ENCODE measurements at regions not wholly inside any gene's neighbourhood (a gene's known extent, or its start where the extent isn't known, plus 50 kb on each side); places are given as distances from the start of the nearest gene placed in this dataset.
"Not testable (repeated sequence)": the region's sequence is repeated elsewhere in the genome, so short reads cannot be mapped to it uniquely, and the experiment has no call there.

DNA sequence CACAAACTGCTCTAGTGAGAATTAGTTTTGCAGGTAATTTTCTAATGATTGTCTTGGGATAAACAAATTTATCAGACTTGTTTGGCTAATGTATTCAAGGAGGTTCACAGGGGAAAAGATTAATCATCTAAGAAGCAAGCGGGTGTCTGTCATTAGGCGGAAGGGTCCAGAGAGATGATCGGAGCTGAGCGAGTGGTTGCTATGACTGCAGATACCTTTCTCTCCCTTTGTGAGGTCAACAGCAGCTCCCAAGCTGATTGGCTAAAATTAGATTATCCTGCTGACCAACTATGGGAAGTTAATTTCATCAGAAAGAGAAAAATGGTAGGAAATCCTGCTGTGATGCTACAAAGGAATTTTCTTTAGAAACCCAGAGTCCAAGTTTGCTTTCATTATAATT, 276.0 kb downstream of the SOX2 start:
- no peak for DNase-seq (ENCODE audit: low spot score)

DNA sequence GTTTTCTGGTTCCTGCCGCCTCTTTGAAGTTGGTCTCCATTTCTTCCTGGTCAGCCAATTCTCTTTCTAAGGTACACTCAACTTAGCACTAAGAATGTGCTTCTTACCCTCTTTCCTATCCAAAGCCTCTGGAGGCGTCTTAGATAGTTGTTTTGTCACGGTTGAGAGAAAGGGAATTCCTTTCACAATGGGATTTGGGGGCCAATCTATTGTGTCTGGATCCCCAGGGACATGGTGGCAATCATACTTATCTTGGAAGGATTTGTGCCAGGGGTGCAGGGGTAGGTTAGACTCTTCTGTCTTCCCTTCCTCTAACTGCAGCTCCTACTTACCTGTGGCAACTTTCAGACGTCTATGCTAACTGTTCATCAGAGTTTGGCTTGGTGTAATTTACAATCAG, 287.1 kb downstream of the SOX2 start:
- DNase-seq (ENCODE audit: low spot score) = no peak

DNA sequence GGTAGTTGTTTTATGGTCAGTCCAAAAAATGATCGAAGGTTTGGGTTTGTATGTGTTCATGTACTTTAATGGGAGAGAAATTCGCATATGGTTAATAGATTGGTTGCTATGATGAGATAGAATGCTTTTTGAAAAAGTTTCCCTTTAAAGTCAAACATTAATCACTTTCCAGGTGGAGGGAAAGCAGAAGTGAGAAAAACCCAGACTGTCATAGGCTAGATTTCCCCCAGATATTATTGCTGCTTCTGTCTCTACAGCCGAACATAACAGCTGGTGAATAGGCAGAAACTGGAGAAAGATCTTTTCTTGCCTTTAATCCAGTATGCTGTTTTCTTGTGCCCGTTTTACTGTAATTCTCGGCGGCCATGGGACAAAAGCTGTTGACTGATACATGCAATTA, 287.6 kb downstream of the SOX2 start:
- DNase-seq (ENCODE audit: low spot score) = no peak

DNA sequence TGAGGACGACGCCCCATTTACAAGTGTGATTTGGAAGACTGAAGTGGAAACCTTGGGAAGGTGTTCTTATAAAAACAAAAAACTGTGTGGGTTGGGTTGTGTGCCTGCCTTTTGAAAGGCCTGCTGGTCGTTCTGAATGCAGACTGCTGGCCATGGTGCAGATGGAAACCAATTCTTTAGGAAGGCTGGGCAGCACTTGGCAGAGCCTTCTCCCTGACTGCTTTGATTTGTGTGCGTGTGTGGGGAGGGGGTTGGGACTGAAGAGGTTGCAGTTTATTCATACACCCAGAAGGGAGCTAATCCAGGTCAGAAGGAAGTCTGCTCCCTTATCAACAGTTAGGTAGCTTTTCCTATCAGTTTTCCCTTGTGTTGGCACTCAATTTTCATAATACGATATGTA, 288.7 kb downstream of the SOX2 start:
- no peak for DNase-seq (ENCODE audit: low spot score)

DNA sequence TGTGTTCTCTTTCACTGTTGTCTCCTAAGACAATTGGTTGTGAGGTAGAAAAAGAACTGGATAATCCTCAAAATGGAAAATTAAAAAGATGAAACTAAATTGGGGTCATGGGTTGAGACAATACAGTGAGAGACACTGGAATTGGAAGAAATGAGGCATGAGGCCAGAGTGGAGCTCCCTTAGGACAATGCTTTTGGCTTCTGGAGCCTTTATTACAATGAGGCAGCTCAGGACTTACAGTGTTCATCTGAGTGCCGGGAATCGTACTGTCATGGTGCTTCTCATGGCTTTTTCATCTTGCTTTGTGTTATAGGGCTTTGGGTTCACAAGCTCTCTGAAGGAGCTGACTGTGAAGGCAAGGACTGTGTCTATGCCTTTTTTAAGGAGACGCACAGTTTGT, 293.5 kb downstream of the SOX2 start:
- no peak for DNase-seq (ENCODE audit: low spot score)

DNA sequence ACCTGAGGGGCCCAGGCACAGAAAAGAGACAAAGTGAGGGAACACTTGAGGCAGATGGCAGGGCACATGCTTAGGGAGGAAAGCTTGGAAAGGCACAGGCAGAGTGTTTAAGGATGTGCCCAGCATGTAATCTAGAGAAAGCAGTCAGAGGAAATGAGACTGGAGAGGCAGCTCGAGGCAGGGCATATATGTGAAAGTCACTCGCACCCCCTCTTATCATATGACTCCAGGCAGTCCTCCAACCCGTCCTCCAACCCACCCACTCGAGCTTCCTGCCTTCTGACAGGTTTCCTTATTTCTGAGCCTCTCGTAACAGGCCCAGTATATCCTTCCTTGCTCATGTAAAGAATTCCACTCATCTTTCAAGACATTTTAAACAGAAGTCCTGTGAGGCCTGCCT, 294.0 kb downstream of the SOX2 start:
- DNase-seq (ENCODE audit: low spot score) = no peak

DNA sequence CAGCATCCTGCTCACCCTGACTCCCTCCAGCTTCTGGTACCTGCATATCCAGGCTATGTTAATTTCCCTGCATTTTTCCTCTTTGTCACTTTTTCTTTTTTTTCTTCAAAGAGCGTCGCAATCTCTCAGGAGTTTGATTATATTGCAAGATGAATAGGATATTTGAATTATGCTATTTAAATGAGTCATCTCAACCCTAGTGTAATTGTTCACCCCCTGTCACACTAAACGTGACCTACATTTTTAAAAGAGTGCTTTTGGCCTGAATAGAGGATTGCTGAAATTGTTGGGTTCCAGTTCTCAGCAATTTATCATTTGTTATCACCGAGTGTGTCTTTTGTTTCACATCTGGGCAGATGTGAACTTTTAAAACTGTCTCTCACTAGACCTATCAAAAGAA, 294.7 kb downstream of the SOX2 start:
- no peak for DNase-seq (ENCODE audit: low spot score)

DNA sequence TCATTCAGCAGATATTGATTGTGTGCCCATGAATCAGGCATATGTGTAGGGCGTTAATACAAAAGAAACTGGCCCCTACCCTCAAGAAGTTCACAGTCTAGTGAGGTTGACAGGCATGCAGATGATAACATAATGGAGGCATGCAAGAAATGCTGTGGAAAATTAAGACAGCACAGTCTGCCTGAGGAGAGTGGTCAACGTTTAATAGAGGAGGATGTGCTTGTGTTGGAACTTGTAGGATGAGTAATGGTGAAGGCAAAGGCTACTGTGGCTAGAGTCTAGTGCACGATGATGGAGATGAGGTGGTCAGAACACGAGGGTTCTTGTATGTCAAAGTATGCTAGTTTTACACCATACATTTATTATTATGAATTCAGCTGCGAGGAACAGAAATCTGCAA, 295.7 kb downstream of the SOX2 start:
- no peak for DNase-seq (ENCODE audit: low spot score)

DNA sequence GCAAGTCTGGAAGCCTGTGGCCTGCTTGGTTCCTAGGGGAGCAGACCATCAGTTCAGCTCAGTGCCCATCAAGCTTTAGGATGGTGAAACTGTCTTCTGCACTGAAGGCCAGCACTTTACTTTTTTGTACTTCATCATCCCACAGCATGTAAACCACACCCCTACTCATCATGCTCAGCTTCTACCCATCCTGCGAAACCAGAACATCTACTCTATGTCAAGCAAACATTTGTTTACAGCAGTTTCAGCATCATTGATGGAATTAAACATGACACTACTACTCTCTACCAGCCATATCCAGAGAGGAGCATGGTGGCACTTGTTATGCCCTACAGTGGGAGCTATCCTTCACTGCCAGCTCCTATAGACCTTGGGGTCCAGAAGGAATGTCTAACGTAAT, 306.6 kb downstream of the SOX2 start:
- no peak for DNase-seq (ENCODE audit: low spot score)

DNA sequence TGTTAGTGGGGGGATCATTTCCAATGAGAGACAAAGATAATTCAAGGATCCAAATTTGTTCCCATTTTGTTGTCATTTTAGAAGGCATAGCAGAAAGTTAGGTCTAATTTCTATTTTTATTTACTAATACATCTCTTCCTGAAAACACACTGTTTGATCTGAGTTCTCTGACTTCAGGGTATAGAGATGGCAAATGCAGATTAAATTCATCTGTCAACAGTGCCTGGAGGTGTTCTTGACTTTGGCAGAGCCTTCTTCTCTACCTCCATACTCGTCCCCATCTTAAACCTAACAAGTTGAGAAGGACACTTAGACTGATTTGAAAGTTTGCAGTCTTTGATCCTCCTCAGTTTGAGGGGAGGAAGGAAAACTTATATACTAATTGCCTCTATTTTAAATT, 308.2 kb downstream of the SOX2 start:
- DNase-seq (ENCODE audit: low spot score) = no peak

DNA sequence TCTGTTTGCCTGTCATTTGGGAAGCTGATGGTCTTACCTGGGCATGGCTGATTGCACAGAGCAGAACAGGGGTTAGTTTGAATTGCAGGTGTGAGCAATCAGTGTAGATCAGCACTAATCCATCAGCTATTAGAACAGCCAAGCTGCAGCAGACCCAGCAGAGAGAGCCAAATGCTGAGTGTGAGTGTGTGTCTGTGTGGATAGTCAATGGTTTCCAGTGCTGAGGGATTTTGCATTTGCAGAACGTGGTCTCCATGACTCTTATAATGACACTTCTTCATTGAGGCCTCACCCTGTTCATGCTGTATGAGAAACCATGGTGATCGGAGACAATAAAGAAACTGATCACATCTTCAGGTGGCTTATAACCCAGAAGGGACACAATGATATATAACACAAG, 312.1 kb downstream of the SOX2 start:
- no peak for DNase-seq (ENCODE audit: low spot score)

DNA sequence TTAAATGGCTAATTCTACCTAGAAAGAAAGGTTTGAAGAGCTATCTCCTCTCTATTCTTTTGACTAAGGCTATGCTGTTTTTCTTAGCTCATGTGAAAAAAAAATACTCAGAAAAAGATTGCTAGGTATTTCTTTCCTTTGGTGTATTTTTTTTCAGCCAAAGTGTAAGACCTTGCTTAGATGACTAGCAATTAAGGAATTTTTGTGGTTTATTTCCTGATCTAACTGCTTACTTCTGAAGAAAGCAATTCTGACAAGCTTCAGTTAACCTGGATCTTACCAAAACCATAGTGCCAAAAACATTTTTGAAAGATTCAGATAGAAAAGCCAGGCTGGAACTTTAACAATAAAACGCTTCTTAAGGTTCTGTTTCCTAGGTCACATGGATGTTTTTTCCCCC, 315.6 kb downstream of the SOX2 start:
- no peak for DNase-seq (ENCODE audit: low spot score)

DNA sequence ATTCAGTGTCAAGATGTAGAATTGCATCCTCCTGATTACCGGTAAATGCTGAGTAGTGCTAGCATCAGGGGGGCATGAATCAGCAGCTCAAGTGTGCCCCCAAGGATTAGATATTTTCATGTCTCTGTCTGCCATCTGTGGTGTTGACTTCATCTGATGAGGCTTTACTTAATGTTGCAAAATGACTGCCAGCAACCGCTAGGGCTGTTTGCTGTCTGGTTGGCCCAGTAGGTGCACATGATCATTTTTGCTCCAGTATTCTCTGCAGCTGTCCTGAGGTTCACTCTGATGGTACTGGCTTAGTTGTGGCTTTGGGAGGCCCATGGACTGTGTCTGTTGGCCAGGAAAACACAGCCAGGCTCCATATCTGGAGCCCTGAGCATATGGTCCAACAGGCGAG, 316.4 kb downstream of the SOX2 start:
- no peak for DNase-seq (ENCODE audit: low spot score)

DNA sequence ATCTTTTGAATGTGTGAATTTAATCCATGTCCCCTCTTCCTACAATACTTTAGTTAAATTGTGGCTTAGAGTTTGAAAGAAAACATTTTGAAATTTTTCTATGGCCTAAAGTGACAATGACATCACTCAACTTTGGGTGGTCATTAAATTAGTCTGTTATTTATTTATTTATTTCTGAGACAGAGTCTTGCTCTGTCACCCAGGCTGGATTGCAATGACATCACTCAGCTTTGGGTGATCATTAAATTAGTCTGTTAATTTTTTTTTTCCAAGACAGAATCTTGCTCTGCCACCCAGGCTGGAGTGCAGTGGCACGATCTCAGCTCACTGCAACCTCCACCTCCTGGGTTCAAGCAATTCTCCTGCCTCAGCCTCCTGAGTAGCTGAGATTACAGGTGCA, 322.5 kb downstream of the SOX2 start:
- DNase-seq (ENCODE audit: low spot score) = not testable (repeated sequence)

DNA sequence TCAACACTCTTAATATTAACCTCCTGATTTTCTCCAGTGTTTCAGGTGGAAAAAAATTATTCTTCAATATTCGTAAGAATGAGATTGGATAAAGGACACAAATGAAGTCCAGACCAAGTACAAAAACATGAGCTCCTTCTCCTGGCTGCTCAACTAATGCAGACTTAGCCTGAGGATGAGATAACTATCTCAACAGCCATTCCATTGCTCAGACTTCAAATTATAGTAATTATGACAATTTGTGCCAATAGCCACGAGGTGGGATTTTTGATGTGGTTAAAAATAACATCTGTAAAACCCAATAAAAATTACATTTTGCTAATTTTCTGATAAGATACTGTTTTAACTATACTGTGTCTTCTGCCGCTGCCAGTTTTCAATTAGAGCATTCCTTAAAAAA, 323.6 kb downstream of the SOX2 start:
- DNase-seq (ENCODE audit: low spot score) = no peak

DNA sequence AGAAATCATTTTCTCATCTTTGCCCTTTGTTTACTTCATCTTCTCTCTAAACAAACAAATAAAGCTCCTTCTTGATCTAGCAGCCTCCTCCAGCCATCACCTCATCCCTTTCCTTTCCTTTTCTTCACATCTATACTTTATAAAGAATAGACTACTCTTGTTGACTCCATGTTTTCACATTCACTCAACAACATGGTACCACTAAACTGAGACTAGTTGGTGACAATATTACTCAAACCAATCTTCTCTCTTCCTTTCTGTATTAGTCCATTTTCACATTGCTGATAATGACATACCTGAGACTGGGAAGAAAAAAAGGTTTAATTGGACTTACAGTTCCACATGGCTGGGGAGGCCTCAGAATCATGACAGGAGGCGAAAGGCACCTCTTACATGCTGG, 324.7 kb downstream of the SOX2 start:
- no peak for DNase-seq (ENCODE audit: low spot score)

DNA sequence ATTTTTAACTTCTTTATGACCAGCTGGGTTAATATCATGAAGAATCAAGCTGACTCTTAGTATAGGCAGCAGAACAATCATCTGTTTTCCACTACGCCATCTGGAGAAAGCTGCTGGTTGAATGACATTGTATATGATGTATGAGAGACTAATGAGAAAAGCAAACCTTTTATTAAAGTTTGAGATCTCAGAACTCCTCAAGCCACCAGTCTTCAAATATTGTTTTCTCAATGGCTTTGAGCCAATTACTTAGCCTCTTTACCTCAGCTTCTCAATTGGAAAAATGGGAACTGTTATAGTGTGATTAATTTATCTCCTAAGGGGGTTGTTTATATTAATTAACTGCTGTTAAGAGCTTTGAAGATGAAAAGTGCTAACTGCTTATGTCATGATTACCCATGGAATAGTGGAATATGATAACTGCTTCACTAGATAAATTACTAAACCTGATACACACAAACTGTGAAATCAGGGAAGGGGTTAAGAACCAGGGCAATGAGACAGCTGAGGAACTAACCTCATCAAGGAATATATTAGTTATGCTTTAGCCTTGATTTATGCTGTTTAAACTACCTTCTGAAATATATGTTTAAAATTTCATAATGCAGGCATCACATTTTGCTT, 330.1 kb downstream of the SOX2 start:
- DNase-seq (ENCODE audit: low spot score) = no peak

DNA sequence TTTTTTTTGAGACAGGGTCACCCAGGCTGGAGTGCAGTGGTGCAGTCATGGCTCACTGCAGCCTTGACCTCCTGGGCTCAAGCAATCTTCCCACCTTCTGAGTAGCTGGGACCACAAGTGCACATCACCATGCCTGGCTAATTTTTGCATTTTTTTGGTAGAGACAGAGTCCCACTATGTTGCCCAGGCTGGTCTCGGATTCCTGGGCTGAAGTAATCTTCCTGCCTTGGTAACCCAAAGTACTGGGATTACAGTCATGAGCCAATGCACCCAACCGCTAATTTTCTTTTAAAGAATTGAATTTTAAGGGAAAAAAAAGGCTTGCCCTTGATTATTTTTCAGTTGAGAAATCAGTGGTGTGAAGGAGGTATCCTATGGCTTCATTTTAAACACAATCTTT, 334.0 kb downstream of the SOX2 start:
- no peak for DNase-seq (ENCODE audit: low spot score)

DNA sequence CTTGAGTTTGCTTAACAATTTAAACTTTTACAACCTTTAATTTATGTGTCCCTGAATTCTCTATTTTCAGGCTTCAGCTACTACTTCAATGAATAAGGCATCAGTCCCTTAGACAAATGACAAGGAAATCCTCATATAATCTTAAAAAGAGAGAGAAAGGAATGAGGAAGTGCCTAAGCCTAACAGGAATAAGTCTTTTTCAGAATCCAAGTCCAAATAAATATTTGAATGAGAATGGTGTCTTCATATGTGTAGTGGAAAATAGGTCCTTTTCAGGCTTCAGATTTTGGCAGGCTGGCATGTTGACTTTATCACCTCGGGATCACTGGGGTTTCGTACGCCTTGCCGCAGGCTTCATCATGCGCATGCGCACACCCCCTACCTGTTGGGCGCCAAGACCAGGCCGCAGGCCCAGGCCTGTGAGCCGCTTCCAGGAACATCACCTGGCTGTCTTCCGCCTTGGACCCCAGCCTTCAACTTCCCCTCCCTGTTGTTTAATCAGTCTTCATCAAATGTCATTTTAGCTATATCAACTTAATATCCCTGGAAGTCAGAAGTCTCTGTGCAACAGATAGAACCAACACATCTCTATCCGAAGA, 334.5 kb downstream of the SOX2 start:
- DNase-seq (ENCODE audit: low spot score) = no peak

DNA sequence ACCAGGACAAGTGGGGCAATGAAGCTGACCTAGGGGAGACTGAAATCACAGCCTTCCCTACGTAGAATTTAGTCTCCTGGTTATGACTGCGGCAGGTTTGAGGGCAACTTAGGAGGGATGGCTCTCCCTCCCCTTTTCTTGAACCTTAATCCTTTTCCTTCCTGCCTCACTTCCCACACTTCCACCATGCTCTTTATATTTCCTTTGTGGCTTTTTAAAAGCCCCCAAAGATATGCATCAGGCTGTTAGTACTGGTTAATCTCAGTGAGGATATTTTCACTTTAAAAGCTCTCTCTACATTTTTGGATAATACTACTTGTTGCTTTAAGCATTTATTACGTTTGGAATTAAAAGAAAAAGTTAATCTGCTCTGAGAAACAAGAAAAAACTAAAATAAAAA, 339.2 kb downstream of the SOX2 start:
- no peak for DNase-seq (ENCODE audit: low spot score)

DNA sequence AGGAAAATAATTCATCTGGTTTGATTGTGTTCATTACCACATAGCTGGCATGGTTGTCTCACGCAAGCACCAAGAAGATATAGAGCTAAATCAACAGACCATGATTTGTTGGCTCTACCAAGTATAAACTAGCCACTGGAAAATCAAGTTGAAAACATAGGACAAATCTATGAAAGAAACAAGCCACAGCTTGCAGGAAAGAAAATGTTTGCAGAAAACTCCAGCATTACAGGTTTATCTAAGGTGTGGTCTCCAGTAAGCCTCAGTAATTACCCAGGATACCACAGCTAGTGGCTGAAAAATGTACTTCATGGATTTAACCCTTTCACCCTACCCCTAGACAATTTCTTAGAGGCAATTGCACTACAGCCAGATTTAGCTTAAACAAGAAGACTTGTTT, 340.6 kb downstream of the SOX2 start:
- DNase-seq (ENCODE audit: low spot score) = no peak

DNA sequence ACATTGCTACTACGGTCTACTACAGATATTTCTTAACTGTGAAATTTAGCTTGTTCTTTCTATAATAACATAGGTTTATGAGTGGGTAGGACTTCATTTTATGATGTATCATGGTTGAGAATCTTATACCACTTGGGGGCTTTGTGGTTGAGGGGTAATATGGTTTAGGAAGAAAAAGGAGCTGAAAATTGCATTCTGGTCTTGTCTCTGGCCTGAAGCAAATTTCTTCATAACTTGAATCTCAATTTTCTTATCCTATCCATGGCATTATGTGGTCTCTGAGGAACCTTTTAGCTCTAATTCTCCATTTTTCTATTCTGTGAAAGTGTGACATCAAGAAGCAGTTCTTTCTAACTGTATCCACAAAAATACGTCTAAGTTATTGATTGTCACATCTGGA, 341.0 kb downstream of the SOX2 start:
- no peak for DNase-seq (ENCODE audit: low spot score)

DNA sequence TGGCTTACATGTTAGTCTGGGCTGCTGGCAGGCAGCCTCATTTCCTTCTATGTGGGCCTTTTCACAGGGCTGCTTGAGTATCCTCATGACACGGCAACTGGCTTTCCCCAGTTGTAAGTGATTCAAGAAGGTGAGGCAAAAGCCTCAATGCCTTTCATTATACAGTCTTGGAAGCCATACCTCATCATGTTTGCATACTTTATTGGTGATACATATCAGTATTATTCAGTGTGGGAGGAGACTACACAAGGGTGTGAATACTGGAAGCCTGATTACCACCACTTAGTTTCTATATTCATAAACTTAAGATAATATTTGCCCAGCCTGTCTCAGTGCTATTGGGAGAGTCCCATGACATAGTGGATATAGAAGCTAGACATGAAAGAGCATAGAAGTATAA, 346.8 kb downstream of the SOX2 start:
- no peak for DNase-seq (ENCODE audit: low spot score)

DNA sequence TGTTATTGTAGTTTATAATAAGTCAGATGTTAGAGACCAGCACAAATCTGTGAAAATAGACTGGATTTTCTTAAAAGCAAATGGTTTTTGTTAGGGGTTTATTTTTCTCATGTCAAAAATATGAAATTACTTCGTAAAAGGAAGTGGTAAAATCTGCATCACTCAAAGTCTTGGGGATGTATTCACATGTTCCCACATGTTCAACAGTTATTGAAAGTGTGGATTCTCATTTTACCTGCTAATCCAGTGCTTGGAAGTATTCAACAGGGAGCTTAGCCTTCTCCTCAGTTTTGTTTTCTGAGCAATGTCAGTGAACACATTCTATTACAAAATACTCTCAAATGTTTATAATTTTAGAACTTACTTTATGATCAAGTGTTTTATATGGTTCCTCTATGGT, 352.0 kb downstream of the SOX2 start:
- DNase-seq (ENCODE audit: low spot score) = no peak

DNA sequence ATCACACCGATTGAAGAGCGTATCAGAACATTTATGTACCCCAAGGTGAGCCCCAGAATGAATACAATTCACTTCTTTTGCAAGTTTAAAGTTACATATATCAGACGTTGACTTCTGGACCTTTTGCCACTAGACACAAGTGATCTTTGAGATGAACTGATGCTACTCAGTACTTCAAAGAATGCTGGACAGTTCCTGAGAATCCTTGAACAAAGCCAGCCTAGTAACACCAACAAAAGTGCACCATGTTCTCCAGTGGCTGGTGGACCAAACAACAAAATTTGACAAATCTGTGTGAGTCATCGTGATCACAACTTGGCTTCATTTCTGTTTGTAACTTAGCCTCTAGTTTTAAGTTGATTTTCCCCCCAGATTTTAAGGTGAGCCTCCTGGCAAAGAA, 355.7 kb downstream of the SOX2 start:
- no peak for DNase-seq (ENCODE audit: low spot score)
